Stimulated activated naive CD8-positive, alpha-beta T cell treated with anti-CD3 and anti-CD28 coated beads, Interleukin-15, Interleukin-2, amounts not matched to agents 100 U/mL and 50 U/mL, for 24 hours (primary cell): ENCODE measurements at regions not wholly inside any gene's neighbourhood (a gene's known extent, or its start where the extent isn't known, plus 50 kb on each side); places are given as distances from the start of the nearest gene placed in this dataset.
"Not testable (repeated sequence)": the region's sequence is repeated elsewhere in the genome, so short reads cannot be mapped to it uniquely, and the experiment has no call there.

Source experiments
- ATAC-seq: fragments of 150-1000 bp; cut with Tn5 transposase; one replicate; pipeline ENCODE4 v1.10.0; 2021
- DNase-seq: peaks from one replicate; pipeline ENCODE4 v3.0.0; 2021

DNA sequence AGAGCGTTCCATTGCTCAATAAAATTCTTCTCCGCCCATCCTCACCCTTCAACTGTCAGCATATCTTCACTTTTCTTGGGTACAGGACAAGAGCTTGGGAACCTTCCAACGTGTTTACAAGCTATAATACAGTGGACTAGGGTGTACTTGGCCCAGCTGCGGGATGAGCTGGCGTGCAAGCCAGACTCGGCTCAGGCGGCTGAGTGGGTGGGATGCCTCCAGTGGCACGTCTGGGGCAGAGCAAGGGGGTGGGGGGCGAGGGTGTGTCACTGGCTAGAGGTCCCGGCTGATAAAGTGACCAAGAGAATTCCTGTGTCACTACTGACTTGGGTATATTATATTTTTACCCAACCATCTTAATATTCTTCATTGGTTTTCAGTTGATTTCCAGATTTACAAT, 179.7 kb downstream of the EVA1A start:
- DNase-seq (no peak), ATAC-seq (no peak)

DNA sequence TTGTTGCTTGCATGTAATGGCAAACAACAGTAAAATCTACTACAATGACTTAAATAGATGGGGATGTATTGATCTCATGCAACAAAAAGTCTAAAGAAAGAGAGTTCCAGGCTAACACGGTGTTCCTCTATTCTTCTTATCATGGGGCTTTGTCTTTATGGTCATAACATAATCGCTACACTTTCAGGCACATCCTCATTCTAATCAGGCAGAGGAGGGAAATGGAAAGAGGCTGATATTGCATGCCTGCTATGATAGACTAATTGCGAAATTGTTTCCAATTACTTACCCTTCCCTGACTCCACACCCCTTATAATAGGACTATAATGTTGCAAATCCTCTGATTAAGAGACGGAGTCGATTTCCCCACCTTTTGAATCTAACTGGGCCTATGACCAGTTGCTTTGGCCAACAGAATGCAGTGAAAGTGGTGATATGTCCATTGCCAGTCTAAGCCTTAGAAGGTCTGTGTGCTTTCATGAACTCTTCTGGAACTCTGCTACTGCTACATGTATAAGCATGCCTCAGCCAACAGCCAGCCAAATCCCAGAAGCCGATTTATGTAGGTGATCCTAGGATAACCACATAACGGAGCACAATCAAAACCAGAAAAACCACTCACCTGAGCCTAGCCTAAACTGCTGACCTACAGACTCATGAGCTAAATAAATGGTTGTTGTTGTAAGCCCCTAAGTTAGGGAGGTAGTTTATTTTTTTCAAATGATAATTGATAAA, 180.3 kb upstream of the TACR1 start:
- no peak for ATAC-seq
- DNase-seq = no peak

DNA sequence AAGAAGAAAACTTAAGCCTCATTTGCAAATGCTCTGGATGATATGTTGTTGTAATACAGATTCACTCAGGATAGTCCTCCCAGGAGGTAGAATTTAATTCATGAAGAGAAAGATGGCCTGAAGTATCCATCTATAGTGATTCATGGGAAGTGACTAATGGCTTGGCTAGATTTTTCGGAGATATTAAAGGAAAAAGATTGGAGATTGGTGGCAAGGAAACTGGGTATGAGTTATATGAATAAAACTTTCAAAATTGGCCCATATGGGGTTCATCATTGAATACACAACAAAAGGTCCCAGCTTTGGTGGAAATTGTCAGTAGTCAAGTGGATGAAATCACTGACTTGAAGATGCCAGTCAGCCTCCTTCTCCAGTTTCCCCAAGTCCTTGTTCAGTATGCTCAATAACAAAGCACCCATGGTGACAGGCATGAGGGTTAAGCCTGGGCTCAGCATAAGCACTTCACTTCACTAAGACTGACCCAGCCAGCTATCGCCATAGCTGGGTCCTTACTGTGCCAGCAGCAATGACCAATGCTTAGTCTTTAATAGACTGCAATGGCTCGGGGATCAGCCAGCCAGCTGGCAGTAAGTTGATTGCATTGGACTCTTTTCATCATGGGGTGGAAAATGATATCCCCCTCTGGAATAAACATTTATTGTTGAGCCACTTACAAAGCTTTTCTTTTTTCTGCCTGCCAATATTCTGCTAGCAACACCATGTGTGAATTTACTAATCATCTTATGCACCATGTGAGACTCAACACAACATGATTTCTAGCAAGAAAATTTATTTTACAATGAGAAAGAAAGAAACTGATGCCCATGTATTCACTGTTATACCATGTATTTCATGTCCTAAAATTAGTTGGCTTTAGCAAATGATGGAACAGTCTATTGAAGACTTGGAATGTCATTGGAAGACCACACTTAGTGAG, 176.6 kb upstream of the TACR1 start:
- ATAC-seq (no peak), DNase-seq (no peak)

- DNase-seq, ATAC-seq: not testable (repeated sequence)
Measured at GRCh38 chr2:75374414-75374957, 175.2 kb upstream of the TACR1 start.

GRCh38 chr2:75367401-75367800, 168.1 kb upstream of the TACR1 start:
- DNase-seq (no peak), ATAC-seq (no peak)

DNA sequence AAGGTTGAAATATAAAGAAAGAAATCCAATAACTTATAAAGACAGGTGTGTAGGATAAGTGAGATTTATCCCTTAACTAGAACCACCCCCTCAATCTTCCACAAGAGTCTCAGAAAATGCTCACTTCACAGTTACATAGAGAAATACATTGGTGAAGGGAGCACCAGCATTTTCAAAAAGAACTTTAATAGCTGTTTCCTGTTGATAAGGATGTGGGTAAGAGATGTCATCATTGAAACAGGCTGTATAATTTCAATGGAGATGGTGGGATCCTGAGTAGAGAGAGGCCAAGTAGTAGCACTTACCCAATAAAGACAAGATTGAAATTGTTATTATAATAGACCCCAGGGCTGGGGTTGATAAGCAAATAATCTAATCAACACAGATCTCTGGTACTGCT, 162.2 kb upstream of the TACR1 start:
- ATAC-seq (no peak), DNase-seq (no peak)

GRCh38 chr2:75360945-75361344, 161.6 kb upstream of the TACR1 start:
- DNase-seq = no peak
- no peak for ATAC-seq

DNA sequence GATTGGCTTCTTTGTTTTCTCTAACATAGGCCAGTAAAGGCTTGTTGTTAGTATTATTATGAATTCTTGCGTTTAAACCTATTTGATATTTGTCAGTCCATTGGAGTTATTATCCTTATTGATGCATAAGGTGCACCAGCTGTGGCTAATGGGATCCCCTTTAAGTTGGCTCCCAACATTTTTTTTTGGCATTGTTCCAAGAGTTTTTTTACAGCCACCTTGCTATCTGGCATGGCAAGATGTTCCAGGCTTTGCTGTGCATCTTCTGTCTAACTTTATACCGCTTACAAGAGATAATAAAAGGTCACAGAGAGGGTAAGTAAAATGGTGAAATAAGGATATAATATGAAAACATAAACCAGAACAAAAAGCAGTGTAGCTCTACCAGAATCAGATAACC, 157.5 kb upstream of the TACR1 start:
- no peak for DNase-seq
- no peak for ATAC-seq

GRCh38 chr2:75353131-75353530, 153.8 kb upstream of the TACR1 start:
- DNase-seq = no peak
- no peak for ATAC-seq

DNA sequence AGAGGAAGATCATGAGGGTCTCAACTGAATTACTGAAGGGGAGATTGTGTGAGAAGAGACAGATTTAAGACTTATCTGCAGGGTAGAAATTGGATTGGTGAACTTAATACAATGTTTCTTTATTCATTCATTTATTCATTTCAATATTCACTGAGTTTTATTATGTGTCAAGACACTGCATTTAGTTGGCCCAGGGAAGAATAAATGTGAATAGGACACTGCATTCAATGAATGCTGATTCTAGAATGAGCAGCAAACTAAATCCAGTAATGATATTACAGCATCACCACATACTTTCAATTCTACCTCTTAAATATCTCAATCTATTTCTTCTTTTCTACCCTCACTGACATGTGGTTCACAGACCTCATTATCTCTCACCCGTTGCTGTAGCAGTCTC, 149.0 kb upstream of the TACR1 start:
- no peak for ATAC-seq
- DNase-seq = no peak

DNA sequence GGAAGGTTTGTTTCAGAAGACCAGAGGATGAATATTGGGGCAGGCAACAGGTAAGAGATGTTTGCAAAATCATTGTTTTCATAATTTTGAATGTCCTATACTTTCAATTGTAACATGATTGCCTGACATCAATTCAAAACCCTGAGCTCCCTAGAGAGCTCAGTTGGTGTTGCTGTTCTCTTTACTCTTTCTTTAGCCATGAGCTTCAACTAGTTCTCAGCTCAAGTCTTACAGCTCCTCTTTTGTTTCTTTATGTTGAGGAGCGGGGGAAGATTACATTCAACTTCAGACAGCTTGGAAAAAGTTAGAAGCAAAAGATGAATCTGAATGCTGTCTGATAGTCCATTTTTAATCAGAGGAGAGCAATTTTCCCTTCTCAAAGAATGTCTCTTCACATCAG, 144.8 kb upstream of the TACR1 start:
- ATAC-seq (no peak), DNase-seq (no peak)

GRCh38 chr2:75342504-75343175, 143.3 kb upstream of the TACR1 start:
- DNase-seq = no peak
- ATAC-seq = no peak

- ATAC-seq = no peak
- DNase-seq = no peak
Measured at GRCh38 chr2:75340560-75340959, 141.2 kb upstream of the TACR1 start.

DNA sequence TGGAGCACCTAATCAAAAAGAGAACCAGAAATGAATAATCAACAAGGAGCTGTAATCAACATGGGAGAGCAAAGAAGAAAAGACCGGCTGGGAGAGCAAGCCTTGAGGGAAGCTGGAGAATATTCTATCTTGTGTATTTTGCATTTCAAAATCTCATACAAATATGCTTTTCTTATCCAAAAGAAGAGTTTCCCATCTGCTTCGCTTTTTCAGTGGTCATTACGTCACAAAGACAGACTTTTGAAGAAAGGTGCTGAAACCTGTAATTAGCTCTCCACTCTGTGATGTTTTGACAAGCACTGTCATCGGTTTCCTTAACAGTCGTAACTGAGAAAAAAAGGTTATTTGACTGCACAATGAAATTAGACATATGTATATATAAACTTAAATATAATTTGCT, 139.1 kb upstream of the TACR1 start:
- ATAC-seq (no peak), DNase-seq (no peak)

- ATAC-seq (no peak), DNase-seq (no peak)
Measured at GRCh38 chr2:75337619-75338018, 138.3 kb upstream of the TACR1 start.

GRCh38 chr2:75337016-75337415, 137.7 kb upstream of the TACR1 start:
- ATAC-seq (no peak), DNase-seq (no peak)

DNA sequence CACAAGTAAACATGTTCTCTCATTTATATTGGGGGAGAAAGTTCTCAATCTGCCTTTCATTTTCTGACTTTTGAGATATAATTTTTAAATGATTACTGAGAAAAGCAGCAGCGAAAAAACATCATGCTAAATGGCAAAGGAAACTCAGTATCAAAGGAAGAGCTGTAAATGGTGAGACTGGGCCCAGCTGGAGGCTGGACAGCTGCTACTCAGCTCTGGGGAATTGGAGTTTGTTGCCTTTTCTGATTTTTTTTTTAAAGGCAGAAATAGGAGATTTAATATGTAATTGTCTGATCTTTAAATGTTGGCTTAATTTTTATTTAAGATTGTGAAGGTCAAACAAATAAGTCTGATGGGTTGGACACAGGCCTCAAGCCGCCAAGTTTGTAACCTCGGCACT, 137.1 kb upstream of the TACR1 start:
- no peak for ATAC-seq

GRCh38 chr2:75334076-75334475, 134.8 kb upstream of the TACR1 start:
- ATAC-seq = no peak
- DNase-seq = no peak

More for the DNA sequence above, 137.1 kb upstream of the TACR1 start:
- DNase-seq = no peak

DNA sequence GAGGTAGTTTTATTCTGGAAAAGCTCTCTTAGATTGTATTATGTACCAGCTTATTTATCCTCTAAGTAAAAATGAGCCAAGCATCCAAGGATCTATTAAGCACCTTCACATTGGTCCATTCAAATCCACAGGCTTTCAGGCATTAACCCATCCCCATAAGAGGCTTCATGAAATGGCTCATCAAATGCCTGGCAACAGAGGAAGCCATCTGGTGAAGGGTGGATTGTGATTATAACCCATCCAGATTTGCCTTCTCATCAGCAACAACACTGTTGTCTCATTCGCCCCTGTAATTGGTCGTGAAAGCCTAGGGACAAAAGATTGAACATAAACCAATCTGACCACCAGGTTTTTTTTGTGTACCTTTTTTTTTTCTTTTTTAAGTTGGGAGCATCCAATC, 134.3 kb upstream of the TACR1 start:
- ATAC-seq = no peak
- no peak for DNase-seq

- ATAC-seq = no peak
- no peak for DNase-seq
Measured at GRCh38 chr2:75328156-75328555, 128.8 kb upstream of the TACR1 start.

DNA sequence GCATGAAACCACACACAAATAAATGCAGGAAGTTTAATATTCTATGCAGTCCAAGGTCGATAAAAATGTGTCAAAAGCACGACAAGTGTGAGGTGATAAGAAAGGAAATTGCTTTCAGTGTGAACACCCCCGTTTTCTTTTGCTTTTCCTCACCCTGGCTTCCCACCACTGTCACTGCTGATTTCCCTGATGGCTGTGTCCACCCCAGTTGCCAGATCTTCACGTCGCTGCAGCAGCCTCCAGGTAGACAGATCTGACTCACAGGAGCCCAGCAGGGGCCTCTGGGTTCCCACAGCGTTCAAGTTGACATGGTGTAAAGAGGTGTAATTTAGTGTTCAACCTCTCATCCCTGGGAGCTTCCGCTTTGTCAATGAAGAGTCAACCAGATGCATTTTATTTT, 128.0 kb upstream of the TACR1 start:
- ATAC-seq (no peak), DNase-seq (no peak)

DNA sequence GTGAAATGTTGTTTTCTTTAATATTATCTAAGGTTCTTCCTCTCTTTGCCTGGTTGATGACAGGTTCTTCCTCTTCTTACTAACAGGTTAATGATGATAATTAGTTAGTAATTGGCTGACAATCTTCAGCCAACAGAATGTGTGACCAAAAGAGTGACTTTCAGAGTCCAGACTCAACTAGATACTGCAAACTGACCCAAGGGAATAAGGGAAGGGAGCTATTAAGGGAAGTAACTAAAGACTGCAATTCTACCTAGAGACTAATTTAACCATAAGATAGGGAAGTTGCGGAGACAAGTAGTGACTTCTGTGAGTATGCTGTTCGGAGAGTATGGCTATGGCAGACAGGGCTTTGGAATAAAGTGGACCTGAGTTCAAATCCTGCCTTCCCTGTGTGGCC, 127.3 kb upstream of the TACR1 start:
- no peak for ATAC-seq

DNA sequence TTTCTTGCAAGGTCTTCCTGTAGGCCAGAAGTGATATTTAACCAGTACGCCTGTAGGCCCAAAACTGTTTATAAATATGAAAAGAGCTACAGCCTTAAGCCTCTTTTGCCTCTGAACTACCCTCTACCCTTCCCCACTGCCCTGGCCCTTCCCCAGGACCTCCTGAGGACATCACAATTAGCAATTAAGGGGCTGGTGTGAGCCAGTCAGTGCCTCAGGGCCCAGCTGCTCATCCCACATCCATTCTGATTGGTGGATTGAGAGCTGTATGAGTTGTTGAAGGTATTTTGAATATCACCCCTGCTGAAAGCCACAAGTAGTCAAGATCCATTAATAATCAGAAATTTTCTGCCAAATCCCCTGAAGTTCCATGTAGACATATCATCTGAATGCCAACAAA, 126.3 kb upstream of the TACR1 start:
- ATAC-seq = no peak
- no peak for DNase-seq

More for the DNA sequence above, 127.3 kb upstream of the TACR1 start:
- no peak for DNase-seq
